Mesenchymal stem cell (in vitro differentiated cells and primary cell): ENCODE measurements at regions not wholly inside any gene's neighbourhood (a gene's known extent, or its start where the extent isn't known, plus 50 kb on each side); places are given as distances from the start of the nearest gene placed in this dataset.
"Not testable (repeated sequence)": the region's sequence is repeated elsewhere in the genome, so short reads cannot be mapped to it uniquely, and the experiment has no call there.

Experiments
- DNase-seq: peaks from one replicate; pipeline ENCODE4 v3.0.0-alpha.2; 2013
- H2AFZ ChIP-seq: one replicate; pipeline ENCODE4 v1.6.1; 2013; ENCODE audit warnings: low read depth, mild to moderate bottlenecking, control low read depth, inconsistent platforms, low read length, moderate library complexity
- H2AK5ac ChIP-seq: 2 replicates; pipeline ENCODE4 v1.6.1; 2013; ENCODE audit warnings: low read length, moderate library complexity, mild to moderate bottlenecking, inconsistent platforms; ENCODE audit not compliant: severe bottlenecking
- H2BK120ac ChIP-seq: one replicate; pipeline ENCODE4 v1.6.1; 2013; ENCODE audit warnings: low read depth, mild to moderate bottlenecking, inconsistent platforms, low read length, moderate library complexity
- H2BK12ac ChIP-seq, 2 experiments: one replicate each; pipeline ENCODE4 v1.6.1; 2013; ENCODE audit warnings: inconsistent platforms in 2 of 2, low read length in 2 of 2, mild to moderate bottlenecking in 2 of 2, moderate library complexity in 2 of 2, control low read depth in 1 of 2
- H2BK15ac ChIP-seq: one replicate; pipeline ENCODE4 v1.6.1; 2013; ENCODE audit warnings: mild to moderate bottlenecking, low read depth, inconsistent platforms; ENCODE audit not compliant: poor library complexity, severe bottlenecking
- H2BK5ac ChIP-seq: 2 replicates; pipeline ENCODE4 v1.6.1; 2013; ENCODE audit warnings: low read depth, mild to moderate bottlenecking, low read length, control low read depth, inconsistent platforms; ENCODE audit not compliant: poor library complexity, severe bottlenecking
- H3K14ac ChIP-seq, 2 experiments: one replicate each; pipeline ENCODE4 v1.6.1; 2013; ENCODE audit warnings: inconsistent platforms in 2 of 2, low read length in 2 of 2, control low read depth in 1 of 2, mild to moderate bottlenecking in 1 of 2, moderate library complexity in 1 of 2
- H3K18ac ChIP-seq, 2 experiments: one replicate each; pipeline ENCODE4 v1.6.1; 2013; ENCODE audit warnings: inconsistent platforms in 2 of 2, low read length in 2 of 2, control low read depth in 1 of 2, low read depth in 1 of 2, mild to moderate bottlenecking in 1 of 2
- H3K23ac ChIP-seq, 2 experiments: one replicate each; pipeline ENCODE4 v1.6.1; 2013; ENCODE audit warnings: inconsistent platforms in 2 of 2, low read length in 2 of 2, mild to moderate bottlenecking in 2 of 2, moderate library complexity in 2 of 2, control low read depth in 1 of 2
- H3K27ac ChIP-seq: 2 replicates; pipeline ENCODE4 v1.5.1; 2013; ENCODE audit warnings: mild to moderate bottlenecking, moderate library complexity, low read length, control low read depth, inconsistent platforms; ENCODE audit not compliant: poor library complexity, severe bottlenecking
- H3K27me3 ChIP-seq, 2 experiments: 2 replicates each; pipeline versions ENCODE4 v1.6.1 to v1.7.0; 2013; ENCODE audit warnings: low read length in 2 of 2, mild to moderate bottlenecking in 2 of 2, moderate library complexity in 2 of 2, control low read depth in 1 of 2, inconsistent platforms in 1 of 2; ENCODE audit not compliant: control insufficient read depth in 1 of 2, insufficient read depth in 1 of 2
- H3K36me3 ChIP-seq, 2 experiments: 2 replicates each; pipeline versions ENCODE4 v1.6.1 to v1.7.0; 2013; ENCODE audit warnings: low read length in 2 of 2, control low read depth in 1 of 2, inconsistent platforms in 1 of 2, low read depth in 1 of 2, mild to moderate bottlenecking in 1 of 2; ENCODE audit not compliant: insufficient read depth in 2 of 2, control insufficient read depth in 1 of 2
- H3K4ac ChIP-seq, 2 experiments: one replicate each; pipeline ENCODE4 v1.6.1; 2013; ENCODE audit warnings: inconsistent platforms in 2 of 2, low read length in 2 of 2, mild to moderate bottlenecking in 2 of 2, moderate library complexity in 2 of 2, control low read depth in 1 of 2, low read depth in 1 of 2
- H3K4me1 ChIP-seq: 2 replicates; pipeline ENCODE4 v1.6.1; 2013; ENCODE audit warnings: low read depth, low read length, control low read depth; ENCODE audit not compliant: control insufficient read depth, insufficient read depth
- H3K4me2 ChIP-seq: 2 replicates; pipeline ENCODE4 v1.6.1; 2013; ENCODE audit warnings: low read length, mild to moderate bottlenecking, inconsistent platforms; ENCODE audit not compliant: poor library complexity, severe bottlenecking
- H3K4me3 ChIP-seq, 2 experiments: 2 replicates each; pipeline versions ENCODE4 v1.5.1 to v1.7.0; 2013; ENCODE audit warnings: low read length in 2 of 2, mild to moderate bottlenecking in 2 of 2, control low read depth in 1 of 2, low read depth in 1 of 2; ENCODE audit not compliant: insufficient read depth in 1 of 2
- H3K79me1 ChIP-seq: replicated peaks from 2 replicates; pipeline ENCODE4 v1.6.1; 2013; ENCODE audit warnings: mild to moderate bottlenecking, control low read depth, low read length, inconsistent platforms; ENCODE audit not compliant: poor library complexity, severe bottlenecking
- H3K9ac ChIP-seq: 2 replicates; pipeline ENCODE4 v1.7.0; 2013; ENCODE audit warnings: mild to moderate bottlenecking, low read length, moderate library complexity
- H3K9me3 ChIP-seq: 2 replicates; pipeline ENCODE4 v1.7.0; 2013; ENCODE audit warnings: mild to moderate bottlenecking, low read length; ENCODE audit not compliant: control insufficient read depth
- H4K8ac ChIP-seq: one replicate; pipeline ENCODE4 v1.6.1; 2013; ENCODE audit warnings: inconsistent platforms, mild to moderate bottlenecking, low read length, moderate library complexity
- H4K91ac ChIP-seq: one replicate; pipeline ENCODE4 v1.6.1; 2013; ENCODE audit warnings: mild to moderate bottlenecking, low read length, inconsistent platforms
- WGBS: methylation state at CpG from one replicate; pipeline ENCODE4 v1.1.7; 2013; ENCODE audit warnings: mixed read lengths; 5-methylcytosine and 5-hydroxymethylcytosine counted together

DNA sequence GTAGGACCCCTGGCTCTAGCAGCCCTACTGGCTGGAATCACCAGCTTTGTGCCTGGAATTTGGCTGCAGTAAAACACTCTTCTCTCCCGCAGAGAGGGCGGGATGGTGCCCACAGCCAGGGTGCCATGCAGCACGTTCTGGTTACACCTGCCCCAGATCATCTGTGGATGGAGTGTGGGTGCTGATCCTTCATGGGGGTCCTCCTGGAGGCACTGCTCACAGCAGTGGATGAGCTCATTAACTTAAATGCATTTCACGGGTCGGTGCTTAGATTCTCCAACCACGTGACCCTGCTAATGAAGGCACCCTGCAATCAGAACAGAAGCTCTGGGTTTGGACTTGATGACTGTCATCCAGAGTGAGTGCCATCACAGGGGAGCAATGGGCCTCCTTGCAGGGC lies 138.6 kb upstream of the AFDN start:
- no peak overlapping the region for H3K23ac ChIP-seq
- H2BK5ac ChIP-seq = no peak overlapping the region
- no peak overlapping the region for H3K9ac ChIP-seq
- 85% methylated on average over 6 of the region's 6 CpGs for WGBS
- H3K4me3 ChIP-seq = no peak overlapping the region
- H2AFZ ChIP-seq = no peak overlapping the region
- no peak overlapping the region for H3K18ac ChIP-seq
- H2AK5ac ChIP-seq = no peak overlapping the region
- no peaks in the 10 kb centered on the region for H3K79me1 ChIP-seq
- H3K27me3 ChIP-seq = peaks cover 12 to 15% of the 10 kb centered on the region in 2 experiments
- H3K4me2 ChIP-seq = no peak overlapping the region
- no peak overlapping the region for H3K27ac ChIP-seq
- no peak overlapping the region for H4K8ac ChIP-seq
- no peak overlapping the region for H2BK15ac ChIP-seq
- H3K9me3 ChIP-seq = no peaks in the 10 kb centered on the region
- peaks cover 4% of the 10 kb centered on the region for H3K4me1 ChIP-seq
- H4K91ac ChIP-seq = no peak overlapping the region
- no peak for DNase-seq
- H2BK12ac ChIP-seq = no peak overlapping the region
- H3K4ac ChIP-seq = no peak overlapping the region
- H3K36me3 ChIP-seq = no peaks in the 10 kb centered on the region
- H3K14ac ChIP-seq = peak overlapping the region in 1 of 2 experiments; percentile 28
- H2BK120ac ChIP-seq = no peak overlapping the region

DNA sequence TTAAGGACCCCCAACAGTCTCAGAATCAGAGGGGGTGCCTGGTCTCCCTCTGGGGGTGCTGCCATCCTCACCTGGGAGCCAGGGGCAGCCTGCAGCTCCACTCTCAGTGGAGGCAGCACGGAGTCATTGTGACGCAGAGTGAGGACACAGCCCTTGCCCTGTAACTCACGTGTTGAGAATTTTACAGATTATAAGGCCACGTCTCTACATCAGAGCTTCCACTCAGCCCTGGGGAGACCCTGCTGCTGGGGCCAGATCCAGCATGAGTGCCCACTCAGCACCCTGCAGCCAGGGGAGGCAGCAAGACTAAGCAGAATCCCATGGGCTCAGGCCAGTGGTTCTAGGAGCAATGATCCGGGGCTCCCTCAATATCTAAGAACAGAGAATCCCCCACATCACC lies 137.4 kb upstream of the AFDN start:
- Histone ChIP-seq H3K4me2 (no peak overlapping the region), H3K79me1 (no peaks in the 10 kb centered on the region), H3K27me3 (peaks cover 12 to 15% of the 10 kb centered on the region in 2 experiments), H2BK5ac (no peak overlapping the region), H2AFZ (no peak overlapping the region), H2BK120ac (no peak overlapping the region), H3K27ac (no peak overlapping the region), H3K4me1 (no peaks in the 10 kb centered on the region), H2BK15ac (no peak overlapping the region), H2BK12ac (peak overlapping the region in 1 of 2 experiments; percentile 88), H3K14ac (peak overlapping the region in 1 of 2 experiments; percentile 47), H3K23ac (no peak overlapping the region), H4K91ac (no peak overlapping the region), H3K9ac (no peak overlapping the region), H3K36me3 (no peaks in the 10 kb centered on the region), H3K9me3 (no peaks in the 10 kb centered on the region), H2AK5ac (no peak overlapping the region), H3K4ac (no peak overlapping the region), H4K8ac (no peak overlapping the region), H3K4me3 (no peak overlapping the region), H3K18ac (peak overlapping the region in 1 of 2 experiments; percentile 49)
- DNase-seq = no peak
- WGBS = 89% methylated on average over 5 of the region's 5 CpGs

DNA sequence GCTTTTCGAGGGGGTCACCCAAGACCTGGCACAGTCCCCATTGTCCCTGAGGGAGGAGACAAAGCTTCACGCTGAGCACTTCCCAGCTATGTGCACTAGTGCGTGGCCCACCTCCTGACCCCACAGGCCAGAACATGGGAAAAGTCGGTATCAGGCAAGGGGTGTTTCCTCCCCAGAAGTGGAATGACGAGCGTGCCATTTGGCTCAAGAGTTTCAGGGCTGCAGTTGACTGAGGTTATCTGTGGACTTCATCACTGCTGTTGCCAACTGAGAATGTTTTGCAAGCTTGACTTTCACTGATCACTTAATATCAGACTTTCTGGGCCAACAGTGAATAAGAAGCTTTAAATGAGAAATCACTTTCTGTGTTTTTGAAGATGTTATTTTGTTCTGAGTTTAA lies 137.0 kb upstream of the AFDN start:
- Histone ChIP-seq H2BK120ac (no peak overlapping the region), H3K27ac (no peak overlapping the region), H2BK5ac (no peak overlapping the region), H3K79me1 (no peaks in the 10 kb centered on the region), H4K91ac (no peak overlapping the region), H3K27me3 (peaks cover 12 to 15% of the 10 kb centered on the region in 2 experiments), H2BK15ac (no peak overlapping the region), H3K4me1 (no peaks in the 10 kb centered on the region), H2AK5ac (no peak overlapping the region), H3K4ac (no peak overlapping the region), H3K9me3 (no peaks in the 10 kb centered on the region), H3K4me2 (no peak overlapping the region), H3K36me3 (no peaks in the 10 kb centered on the region), H3K4me3 (no peak overlapping the region), H3K14ac (no peak overlapping the region), H3K23ac (no peak overlapping the region), H3K18ac (peak overlapping the region in 1 of 2 experiments; percentile 5), H2AFZ (no peak overlapping the region), H3K9ac (no peak overlapping the region), H2BK12ac (no peak overlapping the region), H4K8ac (no peak overlapping the region)
- 70% methylated on average over 6 of the region's 6 CpGs for WGBS
- no peak for DNase-seq

DNA sequence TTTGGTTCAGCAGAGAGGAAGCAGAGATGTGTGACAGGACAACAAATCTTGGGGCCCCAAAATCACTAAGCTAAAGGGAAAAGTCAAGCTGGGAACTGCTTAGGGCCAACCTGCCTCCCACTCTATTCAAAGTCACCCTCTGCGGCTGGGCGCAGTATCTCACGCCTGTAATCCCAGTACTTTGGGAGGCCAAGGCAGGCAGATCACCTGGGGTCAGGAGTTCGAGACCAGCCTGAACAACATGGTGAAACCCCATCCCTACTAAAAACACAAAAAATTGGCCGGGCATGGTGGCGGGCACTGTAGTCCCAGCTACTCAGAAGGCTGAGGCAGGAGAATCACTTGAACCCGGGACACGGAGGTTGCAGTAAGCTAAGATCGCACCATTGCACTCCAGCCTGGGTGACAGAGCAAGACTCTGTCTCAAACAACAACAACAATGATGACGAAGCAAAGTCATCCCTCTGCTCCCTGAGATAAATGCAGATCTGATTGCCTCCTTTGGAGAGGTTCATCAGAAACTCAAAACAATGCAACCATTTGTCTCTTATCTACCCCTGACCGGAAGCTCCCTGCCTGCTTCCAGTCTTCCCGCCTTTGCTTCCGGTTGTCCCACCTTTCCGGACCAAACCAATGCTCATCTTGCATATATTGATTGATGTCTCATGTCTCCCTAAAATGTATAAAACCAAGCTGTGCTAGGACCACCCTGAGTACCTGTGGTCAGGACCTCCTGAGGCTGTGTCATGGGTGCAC lies 136.4 kb upstream of the AFDN start:
- H2BK5ac ChIP-seq, H4K91ac ChIP-seq, H3K4me1 ChIP-seq, H3K14ac ChIP-seq, H2BK12ac ChIP-seq, H3K4me2 ChIP-seq, H3K23ac ChIP-seq, H3K9me3 ChIP-seq, H3K79me1 ChIP-seq, H2BK15ac ChIP-seq, H3K4me3 ChIP-seq, H3K36me3 ChIP-seq, H2BK120ac ChIP-seq, H3K9ac ChIP-seq, H2AFZ ChIP-seq, H3K27ac ChIP-seq, H3K18ac ChIP-seq, H2AK5ac ChIP-seq, H4K8ac ChIP-seq, H3K4ac ChIP-seq, DNase-seq: not testable (repeated sequence)
- WGBS = 82% methylated on average over 14 of the region's 14 CpGs
- H3K27me3 ChIP-seq = peaks cover 10 to 12% of the 10 kb centered on the region in 2 experiments
